ENCODE measurements at regions not wholly inside any gene's neighbourhood (a gene's known extent, or its start where the extent isn't known, plus 50 kb on each side); places are given as distances from the start of the nearest gene placed in this dataset.
"Not testable (repeated sequence)": the region's sequence is repeated elsewhere in the genome, so short reads cannot be mapped to it uniquely, and the experiment has no call there.

- no peak for DNase-seq
Measured at GRCh38 chr6:133799043-133799442, 89.9 kb upstream of the TCF21 start.

GRCh38 chr6:133802861-133803260 is 86.1 kb upstream of the TCF21 start:
- DNase-seq = no peak

GRCh38 chr6:133804265-133804664 is 84.6 kb upstream of the TCF21 start:
- no peak for DNase-seq

GRCh38 chr6:133805876-133806275 is 83.0 kb upstream of the TCF21 start:
- no peak for DNase-seq

- no peak for DNase-seq
Measured at GRCh38 chr6:133806382-133807140, 82.4 kb upstream of the TCF21 start.

GRCh38 chr6:133807501-133807900 is 81.4 kb upstream of the TCF21 start:
- no peak for DNase-seq

GRCh38 chr6:133809406-133809805 is 79.5 kb upstream of the TCF21 start:
- no peak for DNase-seq

GRCh38 chr6:133811557-133811956 is 77.4 kb upstream of the TCF21 start:
- DNase-seq = no peak

GRCh38 chr6:133812446-133812845 is 76.5 kb upstream of the TCF21 start:
- DNase-seq = not testable (repeated sequence)

- no peak for DNase-seq
Measured at GRCh38 chr6:133814238-133814637, 74.7 kb upstream of the TCF21 start.

- no peak for DNase-seq
Measured at GRCh38 chr6:133814797-133815196, 74.1 kb upstream of the TCF21 start.

GRCh38 chr6:133815313-133815712 is 73.6 kb upstream of the TCF21 start:
- no peak for DNase-seq

- no peak for DNase-seq
Measured at GRCh38 chr6:133816171-133816570, 72.7 kb upstream of the TCF21 start.

GRCh38 chr6:133817460-133818047 is 71.4 kb upstream of the TCF21 start:
- no peak for DNase-seq

- DNase-seq = no peak
Measured at GRCh38 chr6:133818320-133818719, 70.6 kb upstream of the TCF21 start.

GRCh38 chr6:133820208-133820607 is 68.7 kb upstream of the TCF21 start:
- DNase-seq = no peak

- DNase-seq = no peak
Measured at GRCh38 chr6:133827766-133828165, 61.1 kb upstream of the TCF21 start.

- no peak for DNase-seq
Measured at GRCh38 chr6:133833949-133834359, 55.0 kb upstream of the TCF21 start.

GRCh38 chr6:133834472-133835170 is 54.3 kb upstream of the TCF21 start:
- no peak for DNase-seq

GRCh38 chr6:133835901-133836300 is 53.0 kb upstream of the TCF21 start:
- no peak for DNase-seq

- peak; percentile 39 for DNase-seq
Measured at GRCh38 chr6:133837801-133838349, 51.0 kb upstream of the TCF21 start.
